HG03066 (cell line): ENCODE measurements at regions not wholly inside any gene's neighbourhood (a gene's known extent, or its start where the extent isn't known, plus 50 kb on each side); places are given as distances from the start of the nearest gene placed in this dataset.

Experiments used
- ATAC-seq: cut with Tn5 transposase; IDR thresholded peaks from one replicate; pipeline ENCODE4 v1.9.1; 2021; ENCODE audit warnings: low read depth; ENCODE audit not compliant: unreplicated experiment

GRCh38 chr15:93467337-93467736 lies 378.3 kb upstream of the RGMA start:
- no peak for ATAC-seq

DNA sequence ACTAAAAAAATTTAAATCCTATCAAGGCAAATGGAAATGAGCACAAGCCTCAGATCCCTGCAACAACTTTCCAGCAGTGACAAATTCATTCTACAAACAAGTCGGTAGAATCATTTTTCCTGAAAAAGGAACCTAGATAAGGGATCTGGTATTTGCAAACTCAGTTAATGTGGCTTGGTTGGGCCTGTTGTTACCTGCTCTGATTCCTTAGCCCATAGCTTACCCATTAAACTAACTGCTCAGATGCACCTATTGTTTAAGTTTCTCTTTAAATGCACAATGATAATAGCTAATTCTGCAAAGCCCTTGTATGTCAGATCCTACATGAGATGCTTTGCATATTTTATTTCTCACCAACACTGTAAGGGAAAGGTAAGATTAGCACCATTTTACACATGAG lies 377.4 kb upstream of the RGMA start:
- ATAC-seq: no peak

DNA sequence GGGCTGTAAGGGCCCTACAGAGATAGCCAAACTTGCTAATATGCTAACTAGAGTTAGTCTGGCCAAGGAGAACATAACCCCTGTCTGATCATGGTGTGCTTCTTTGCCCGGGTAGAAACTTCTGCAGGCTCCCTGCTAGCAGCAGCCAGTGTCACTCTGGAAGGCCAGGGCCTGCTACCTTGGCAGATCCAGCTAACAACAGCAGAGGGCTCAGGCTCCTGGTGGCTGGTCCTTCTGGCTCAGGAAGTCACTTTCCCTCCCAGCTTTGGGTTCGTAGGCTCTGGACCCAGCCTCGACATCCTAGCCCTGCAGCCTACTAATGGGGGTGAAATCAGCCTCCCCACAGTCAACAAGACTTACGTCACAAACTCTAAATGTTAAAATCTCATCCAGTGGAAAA lies 373.7 kb upstream of the RGMA start:
- no peak for ATAC-seq

DNA sequence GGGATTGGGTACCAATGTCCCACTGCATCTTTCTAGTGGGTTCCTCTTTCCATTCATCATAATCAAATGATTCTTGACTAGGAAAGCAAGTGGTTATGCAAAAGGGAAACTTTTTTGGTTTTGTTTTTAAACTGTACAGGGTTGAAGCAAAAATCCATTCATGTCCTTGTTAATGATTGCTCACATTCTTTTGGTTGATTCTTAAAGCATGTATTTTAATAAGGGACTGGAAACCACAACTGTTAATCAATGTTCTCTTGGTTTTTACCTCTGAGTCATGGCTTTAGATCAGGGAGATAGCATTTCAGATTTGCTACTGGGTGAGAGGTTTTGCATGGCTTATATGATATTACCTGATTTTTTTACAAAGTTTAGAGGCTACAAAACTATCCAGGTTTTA lies 371.7 kb upstream of the RGMA start:
- peak; percentile 78 for ATAC-seq

GRCh38 chr15:93459396-93459795 lies 370.4 kb upstream of the RGMA start:
- no peak for ATAC-seq

- no peak for ATAC-seq
Measured at GRCh38 chr15:93458597-93458996, 369.6 kb upstream of the RGMA start.

- ATAC-seq: no peak
Measured at GRCh38 chr15:93454788-93455187, 365.8 kb upstream of the RGMA start.

- no peak for ATAC-seq
Measured at GRCh38 chr15:93452537-93453211, 363.7 kb upstream of the RGMA start.

- ATAC-seq: no peak
Measured at GRCh38 chr15:93451822-93452221, 362.8 kb upstream of the RGMA start.

GRCh38 chr15:93451265-93451664 lies 362.3 kb upstream of the RGMA start:
- ATAC-seq: no peak

DNA sequence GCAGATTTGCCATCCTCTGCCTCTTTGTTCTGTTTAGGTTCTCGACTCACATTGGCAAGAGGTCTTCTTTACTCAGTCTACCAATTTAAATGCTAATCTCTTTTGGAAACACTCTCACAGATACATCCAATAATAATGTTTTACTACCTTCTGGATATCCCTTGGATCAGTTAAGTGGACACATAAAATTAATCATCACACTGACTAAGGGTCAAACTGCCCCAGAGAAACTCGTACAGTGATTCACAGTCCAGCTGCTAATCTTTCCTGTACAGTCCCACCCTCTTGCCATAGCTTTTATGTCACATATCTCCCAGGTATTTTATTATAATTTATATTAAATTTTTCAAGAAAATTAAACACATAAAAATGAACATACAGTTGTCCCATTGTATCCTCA lies 360.8 kb upstream of the RGMA start:
- no peak for ATAC-seq

DNA sequence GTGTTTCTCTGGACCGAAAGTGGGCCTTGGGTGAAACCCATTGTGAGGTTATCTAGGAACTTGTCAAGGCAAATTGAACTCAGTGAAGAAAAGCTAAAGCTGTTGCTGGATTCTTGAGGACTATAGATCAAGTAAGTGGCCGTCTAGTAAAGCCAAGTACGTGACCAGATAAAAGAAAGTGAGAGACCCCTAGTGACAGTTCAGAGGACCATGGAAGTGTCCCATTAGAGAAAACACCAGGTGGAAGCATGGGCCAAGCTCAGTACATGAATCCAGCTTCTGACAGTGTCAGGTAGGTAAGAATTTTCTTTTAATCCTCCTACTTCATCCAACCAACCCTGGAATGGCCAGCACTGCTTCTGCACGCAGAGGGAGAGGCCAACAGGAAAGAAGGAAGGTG lies 349.3 kb upstream of the RGMA start:
- no peak for ATAC-seq

DNA sequence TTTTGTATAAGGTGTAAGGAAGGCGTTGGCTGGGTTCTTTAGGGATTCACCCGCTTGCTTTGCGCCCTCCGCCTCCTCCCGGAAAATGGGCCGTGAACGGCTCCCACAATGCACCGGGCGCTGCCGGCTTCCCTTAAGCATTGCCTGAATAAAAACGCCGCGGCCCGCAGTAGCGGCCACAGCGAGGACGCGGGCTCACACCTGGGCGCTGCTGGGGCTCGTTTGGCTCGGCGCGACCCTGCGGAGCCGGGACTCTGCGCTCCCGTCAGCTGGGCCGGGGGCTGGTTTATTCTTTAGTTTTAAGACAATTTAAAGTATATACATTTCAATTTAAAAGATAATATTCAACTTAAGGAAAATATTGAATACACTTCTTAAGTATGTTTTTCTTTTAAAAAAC lies 343.5 kb upstream of the RGMA start:
- ATAC-seq: no peak

DNA sequence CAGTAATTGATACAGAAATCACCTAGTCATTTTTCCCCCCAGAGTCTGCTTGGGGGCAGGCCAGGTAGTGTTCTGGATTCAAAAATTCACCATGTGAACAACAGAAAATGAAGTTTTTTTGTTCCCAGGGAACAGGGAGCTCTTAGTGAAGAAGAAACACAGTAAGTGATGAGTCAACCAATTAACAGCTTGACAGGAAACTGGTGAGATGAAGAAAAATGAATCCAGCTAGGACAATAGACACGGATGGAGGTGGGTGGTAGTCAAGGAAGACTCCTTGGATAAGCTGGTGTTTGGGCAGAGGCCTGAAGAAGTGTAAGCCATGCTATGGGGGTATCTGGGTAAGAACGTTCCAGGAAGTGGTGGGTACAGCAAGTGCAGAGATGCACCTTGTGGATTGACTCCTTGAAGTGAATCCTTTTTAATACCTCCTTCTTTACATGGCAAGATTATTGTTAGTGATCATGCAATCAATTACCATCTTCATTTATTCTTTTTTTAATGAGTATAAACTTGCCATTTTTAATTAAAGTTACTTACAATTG lies 339.9 kb upstream of the RGMA start:
- no peak for ATAC-seq

DNA sequence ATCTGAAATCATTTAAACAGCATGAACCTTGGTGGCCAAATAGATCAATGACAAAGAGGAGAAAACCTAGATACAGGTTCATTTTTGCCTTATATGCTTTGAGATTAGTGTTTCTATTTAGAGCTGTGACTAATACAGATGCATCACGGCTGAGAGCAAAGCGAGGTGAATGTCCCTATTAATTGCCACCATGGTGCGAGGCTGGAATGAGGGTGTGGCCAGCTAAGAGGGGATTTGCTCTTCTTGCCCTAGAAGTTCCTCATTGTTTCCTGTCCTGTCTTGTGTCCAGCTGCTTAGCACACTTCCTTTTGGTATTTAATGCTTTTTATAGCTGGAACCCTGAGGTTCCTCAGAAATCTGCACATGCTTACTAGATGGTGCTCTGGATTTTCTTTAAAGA lies 339.1 kb upstream of the RGMA start:
- ATAC-seq: no peak

DNA sequence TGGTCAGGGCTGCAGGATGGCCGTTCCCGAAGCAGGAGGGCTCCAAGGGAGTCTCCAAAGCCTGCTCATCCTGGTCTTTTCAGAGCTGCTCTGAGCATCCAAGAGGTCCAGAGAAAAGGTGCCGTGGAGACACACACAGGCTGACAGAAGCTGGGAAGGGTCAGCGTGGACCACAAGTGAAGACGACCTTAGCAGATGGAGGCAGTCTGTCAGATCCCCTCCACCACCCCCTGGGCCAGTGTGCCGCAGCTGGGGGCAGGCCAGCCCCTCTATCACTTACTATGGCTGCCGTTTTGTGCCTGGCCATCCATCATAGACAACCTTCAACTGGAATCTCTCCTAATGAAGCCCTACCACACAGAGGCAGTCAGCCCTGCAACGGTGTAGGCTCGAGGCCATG lies 335.1 kb upstream of the RGMA start:
- no peak for ATAC-seq

- no peak for ATAC-seq
Measured at GRCh38 chr15:93422476-93422875, 333.5 kb upstream of the RGMA start.

- ATAC-seq: no peak
Measured at GRCh38 chr15:93420477-93420876, 331.5 kb upstream of the RGMA start.

GRCh38 chr15:93420050-93420452 lies 331.0 kb upstream of the RGMA start:
- ATAC-seq: no peak

DNA sequence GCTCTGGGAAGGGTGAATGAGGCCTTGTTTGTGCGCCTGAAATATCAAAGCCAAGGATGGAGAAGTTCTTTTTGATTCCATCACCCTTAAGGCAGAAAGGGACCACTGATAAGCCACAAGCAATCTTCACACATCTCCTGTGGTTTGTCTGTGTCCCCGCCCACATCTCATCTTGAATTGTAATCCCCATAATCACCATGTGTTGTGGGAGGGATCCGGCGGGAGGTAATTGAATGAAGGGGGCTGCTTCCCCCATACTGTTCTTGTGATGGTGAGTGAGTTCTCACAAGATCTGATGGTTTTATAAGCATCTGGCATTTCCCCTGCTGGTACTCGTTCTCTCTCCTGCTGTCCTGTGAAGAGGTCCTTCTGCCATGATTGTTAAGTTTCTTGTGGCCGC lies 329.6 kb upstream of the RGMA start:
- ATAC-seq: no peak

DNA sequence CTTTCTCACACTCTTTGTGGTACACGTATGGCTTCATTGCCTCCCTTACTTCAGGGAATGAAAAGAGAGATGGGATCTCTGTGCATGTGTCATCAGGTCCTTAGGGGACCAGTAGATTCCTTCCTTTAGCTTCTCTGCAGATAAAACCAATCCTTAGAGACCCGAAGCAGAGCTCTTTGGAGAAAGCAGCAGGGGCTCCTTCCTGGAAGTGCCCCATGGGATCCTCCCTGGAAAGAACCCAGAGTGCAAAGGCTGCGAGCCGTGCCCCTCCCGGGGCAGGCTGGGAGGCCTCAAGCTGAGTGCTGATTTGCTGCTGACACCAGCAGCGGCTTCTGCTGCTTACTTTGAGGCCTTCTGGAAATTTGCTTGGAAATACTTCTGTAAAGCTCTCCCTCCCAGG lies 328.6 kb upstream of the RGMA start:
- ATAC-seq: no peak

DNA sequence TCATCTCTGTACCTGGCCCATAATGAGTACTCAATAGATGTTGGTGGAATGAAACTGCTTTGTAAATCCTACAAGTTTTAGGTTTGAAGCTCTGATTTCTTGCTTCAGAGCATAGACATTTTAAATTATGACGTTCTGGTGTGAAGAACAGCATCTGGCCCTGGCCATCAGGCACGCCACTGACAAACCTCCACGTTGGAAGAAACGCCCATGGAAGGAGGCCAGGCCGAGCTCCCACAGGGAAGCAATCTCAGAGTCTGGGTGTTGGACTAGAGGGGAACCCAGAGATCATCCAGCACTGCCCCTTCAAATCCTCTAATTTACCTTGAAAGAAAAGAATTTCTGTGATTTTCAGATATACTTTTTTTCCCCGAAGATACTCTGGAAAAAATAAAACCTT lies 328.1 kb upstream of the RGMA start:
- ATAC-seq: no peak

DNA sequence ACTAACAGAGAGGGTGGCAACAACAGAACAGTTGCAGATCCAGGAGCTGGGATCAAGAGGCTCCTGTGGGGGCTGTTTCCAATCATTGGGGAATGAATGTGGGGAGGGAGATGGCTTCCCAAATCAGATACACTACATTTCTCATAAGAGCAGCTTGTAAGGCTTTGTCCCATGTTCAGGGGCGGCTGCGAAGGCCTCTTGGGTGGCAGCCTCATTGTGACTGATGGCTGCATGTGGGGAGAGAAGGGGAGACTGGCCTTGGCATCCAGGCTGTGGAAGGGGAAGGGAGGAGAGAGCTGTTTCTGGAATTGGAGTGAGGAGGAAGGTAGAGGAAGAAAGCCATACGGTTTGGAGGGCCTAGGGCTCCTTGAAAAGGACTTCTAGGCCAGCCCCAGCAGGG lies 326.6 kb upstream of the RGMA start:
- ATAC-seq: no peak
